ENCODE measurements at regions not wholly inside any gene's neighbourhood (a gene's known extent, or its start where the extent isn't known, plus 50 kb on each side); places are given as distances from the start of the nearest gene placed in this dataset.

- TF ChIP-seq, protein P1, sequence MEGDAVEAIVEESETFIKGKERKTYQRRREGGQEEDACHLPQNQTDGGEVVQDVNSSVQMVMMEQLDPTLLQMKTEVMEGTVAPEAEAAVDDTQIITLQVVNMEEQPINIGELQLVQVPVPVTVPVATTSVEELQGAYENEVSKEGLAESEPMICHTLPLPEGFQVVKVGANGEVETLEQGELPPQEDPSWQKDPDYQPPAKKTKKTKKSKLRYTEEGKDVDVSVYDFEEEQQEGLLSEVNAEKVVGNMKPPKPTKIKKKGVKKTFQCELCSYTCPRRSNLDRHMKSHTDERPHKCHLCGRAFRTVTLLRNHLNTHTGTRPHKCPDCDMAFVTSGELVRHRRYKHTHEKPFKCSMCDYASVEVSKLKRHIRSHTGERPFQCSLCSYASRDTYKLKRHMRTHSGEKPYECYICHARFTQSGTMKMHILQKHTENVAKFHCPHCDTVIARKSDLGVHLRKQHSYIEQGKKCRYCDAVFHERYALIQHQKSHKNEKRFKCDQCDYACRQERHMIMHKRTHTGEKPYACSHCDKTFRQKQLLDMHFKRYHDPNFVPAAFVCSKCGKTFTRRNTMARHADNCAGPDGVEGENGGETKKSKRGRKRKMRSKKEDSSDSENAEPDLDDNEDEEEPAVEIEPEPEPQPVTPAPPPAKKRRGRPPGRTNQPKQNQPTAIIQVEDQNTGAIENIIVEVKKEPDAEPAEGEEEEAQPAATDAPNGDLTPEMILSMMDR (IDR thresholded peaks at IDR 0.05) = no peak
- TF ChIP-seq POLR2AphosphoS2 (conservative IDR thresholded peaks at IDR 0.05; ENCODE audit: low read length) = no peak
- no peak for TF ChIP-seq MYC (IDR thresholded peaks at IDR 0.05; ENCODE audit: borderline replicate concordance, low read length)
- TF ChIP-seq BHLHE40 (IDR thresholded peaks at IDR 0.05; ENCODE audit: low read depth, low read length) = no peak
- no peak for TF ChIP-seq HMGXB4 (CRISPR knock-in tag; IDR thresholded peaks at IDR 0.05; ENCODE audit: borderline replicate concordance)
- TF ChIP-seq FOSL2 (IDR thresholded peaks at IDR 0.05) = no peak
- TF ChIP-seq FOSL2 (CRISPR knock-in tag; IDR thresholded peaks at IDR 0.05) = no peak
- no peak for TF ChIP-seq RFX5 (IDR thresholded peaks at IDR 0.05)
- no peak for TF ChIP-seq ZSCAN20 (CRISPR knock-in tag; IDR thresholded peaks at IDR 0.05)
- TF ChIP-seq MAFK (IDR thresholded peaks at IDR 0.05; ENCODE audit: partially characterized antibody) = no peak
- TF ChIP-seq HOXB13 (CRISPR knock-in tag; IDR thresholded peaks at IDR 0.05; ENCODE audit: low read depth) = no peak
- TF ChIP-seq CEBPB (IDR thresholded peaks at IDR 0.05) = no peak
- no peak for TF ChIP-seq EP300 (IDR thresholded peaks at IDR 0.05)
These were observed 587.2 kb upstream of the PKDCC start for GRCh38 chr2:41460661-41461060.

All from A549 (cell line).